ENCODE measurements at regions not wholly inside any gene's neighbourhood (a gene's known extent, or its start where the extent isn't known, plus 50 kb on each side); places are given as distances from the start of the nearest gene placed in this dataset.

DNA sequence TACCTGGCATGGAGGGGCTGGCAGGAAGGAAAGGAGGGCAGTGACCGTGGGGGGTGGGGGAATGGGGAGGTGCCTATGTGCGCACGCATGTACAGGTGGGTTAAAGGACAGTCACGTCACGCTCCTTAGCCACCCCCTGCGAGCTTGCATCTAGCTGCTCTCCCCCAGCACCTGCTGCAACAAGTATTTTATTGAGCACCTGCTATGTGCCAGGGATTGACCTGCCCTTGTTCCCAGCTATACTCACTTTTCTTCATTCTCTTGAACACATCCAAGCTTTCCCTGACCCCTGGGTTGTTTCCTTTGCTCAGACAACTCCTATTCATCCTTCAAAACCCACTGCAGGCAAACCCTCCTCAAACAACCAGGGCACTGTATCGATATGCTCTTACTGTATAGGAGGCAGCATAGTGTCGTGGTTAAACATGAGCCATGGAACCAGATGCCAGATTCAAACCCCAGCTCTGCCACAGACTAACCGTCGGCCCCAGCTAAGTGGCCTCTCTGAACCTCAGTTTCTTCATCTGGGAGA, 155.2 kb upstream of the CIBAR2 start:
- no peak overlapping the region for H3K4me3 Mint-ChIP-seq
- no peaks in the 10 kb centered on the region for H3K27me3 Mint-ChIP-seq
- H3K9me3 Mint-ChIP-seq: no peaks in the 10 kb centered on the region
- DNase-seq (no peak), ATAC-seq (no peak)
- peak overlapping the region in 1 of 10 donors; percentile 67 for H3K27ac Mint-ChIP-seq
- POLR2A ChIA-PET: no interaction called here
- H3K36me3 Mint-ChIP-seq: no peaks in the 10 kb centered on the region
- peaks cover 0 to under 1% (median under 1%) of the 10 kb centered on the region in 4 donors for H3K4me1 Mint-ChIP-seq

- Mint-ChIP-seq H3K27me3 (no peaks in the 10 kb centered on the region), H3K27ac (peak overlapping the region in 1 of 10 donors; percentile 28), H3K4me3 (no peak overlapping the region), H3K9me3 (no peaks in the 10 kb centered on the region), H3K4me1 (peaks cover 0 to 1% (median 0%) of the 10 kb centered on the region in 4 donors), H3K36me3 (no peaks in the 10 kb centered on the region)
- ATAC-seq: no peak
- POLR2A ChIA-PET: no interaction called here
- DNase-seq: no peak
Observed at GRCh38 chr16:85269165-85269564, 156.9 kb upstream of the CIBAR2 start.

DNA sequence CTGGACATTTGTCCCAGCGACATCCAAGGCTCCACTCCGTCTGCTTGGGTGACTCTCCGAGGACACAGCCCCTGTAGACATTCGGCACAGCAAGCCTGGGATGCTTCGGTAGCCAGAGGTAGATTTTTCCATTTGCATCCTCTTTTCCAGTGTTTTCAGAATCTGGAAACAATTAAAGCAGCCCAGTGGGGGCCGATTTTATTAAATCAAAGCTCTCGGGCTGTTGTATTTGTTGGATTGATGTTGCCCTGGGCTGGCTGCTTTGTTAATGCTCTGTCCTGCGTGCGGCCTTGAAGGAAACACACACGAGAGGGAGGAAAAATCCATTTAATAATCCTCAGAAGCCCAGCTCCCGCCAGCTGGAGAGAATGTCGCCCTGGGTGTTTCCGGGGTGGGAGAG, 158.1 kb upstream of the CIBAR2 start:
- Mint-ChIP-seq H3K36me3 (no peaks in the 10 kb centered on the region), H3K4me1 (peaks cover 0 to 1% (median 0%) of the 10 kb centered on the region in 4 donors), H3K27ac (peak overlapping the region in 1 of 10 donors; percentile 66), H3K9me3 (no peaks in the 10 kb centered on the region), H3K27me3 (no peaks in the 10 kb centered on the region), H3K4me3 (no peak overlapping the region)
- DNase-seq (no peak), ATAC-seq (no peak)
- POLR2A ChIA-PET: no interaction called here

DNA sequence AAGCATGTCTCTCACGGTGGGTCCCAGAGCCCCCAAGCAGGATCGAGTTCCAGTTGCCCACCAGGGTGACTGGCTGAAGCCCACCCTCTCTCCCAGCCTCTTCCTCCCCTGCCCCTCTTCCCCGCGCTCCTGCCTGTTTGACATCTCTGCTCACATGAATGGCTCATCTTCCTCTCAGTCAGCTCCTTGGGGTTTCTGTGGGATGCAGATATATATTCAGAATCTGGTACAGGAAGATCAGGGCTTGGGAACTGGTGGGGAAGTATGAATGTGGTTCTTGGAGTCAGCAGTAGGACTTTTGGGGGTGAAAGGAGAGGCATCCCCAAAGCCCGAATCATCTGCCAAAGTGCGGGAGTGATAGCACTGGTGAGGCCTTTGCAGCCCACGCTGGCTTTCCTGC, 158.9 kb upstream of the CIBAR2 start:
- H3K36me3 Mint-ChIP-seq: no peaks in the 10 kb centered on the region

GRCh38 chr16:85273293-85273692, 161.0 kb upstream of the CIBAR2 start:
- Mint-ChIP-seq H3K4me1 (peaks cover 0 to 1% (median 0%) of the 10 kb centered on the region in 4 donors), H3K9me3 (no peaks in the 10 kb centered on the region), H3K36me3 (no peaks in the 10 kb centered on the region), H3K27ac (no peak overlapping the region), H3K27me3 (no peaks in the 10 kb centered on the region), H3K4me3 (no peak overlapping the region)
- DNase-seq: no peak
- POLR2A ChIA-PET: no interaction called here
- ATAC-seq: no peak

More for the DNA sequence above, 158.9 kb upstream of the CIBAR2 start:
- peak overlapping the region in 1 of 10 donors; percentile 76 for H3K27ac Mint-ChIP-seq
- H3K4me3 Mint-ChIP-seq: no peak overlapping the region
- H3K9me3 Mint-ChIP-seq: no peaks in the 10 kb centered on the region
- ATAC-seq (no peak), DNase-seq (no peak)
- no peaks in the 10 kb centered on the region for H3K27me3 Mint-ChIP-seq
- H3K4me1 Mint-ChIP-seq: peaks cover 0 to 1% (median 0%) of the 10 kb centered on the region in 4 donors
- POLR2A ChIA-PET: no interaction called here

DNA sequence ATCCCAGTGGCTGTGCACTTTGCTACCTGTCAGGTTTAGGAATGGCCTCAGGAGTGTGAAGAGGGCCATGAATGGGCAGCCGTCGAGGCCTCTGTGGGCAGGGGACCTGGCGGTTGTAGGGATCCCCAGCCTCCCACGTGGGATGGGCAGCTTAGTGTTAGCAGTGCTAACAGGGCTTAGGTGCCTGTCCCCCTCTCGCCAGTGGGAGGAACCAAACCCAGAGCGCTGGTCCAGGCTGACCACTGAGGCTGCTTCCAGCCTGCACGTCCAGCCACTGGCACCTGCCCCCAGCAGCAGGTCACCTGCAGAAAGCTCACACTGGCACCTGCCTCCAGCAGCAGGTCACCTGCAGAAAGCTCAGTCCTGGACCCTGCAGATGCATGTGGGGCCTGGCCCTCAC, 162.2 kb upstream of the CIBAR2 start:
- no peaks in the 10 kb centered on the region for H3K27me3 Mint-ChIP-seq
- no peaks in the 10 kb centered on the region for H3K36me3 Mint-ChIP-seq
- POLR2A ChIA-PET: no interaction called here
- peaks cover 0 to 1% (median 0%) of the 10 kb centered on the region in 4 donors for H3K4me1 Mint-ChIP-seq
- DNase-seq (no peak), ATAC-seq (no peak)
- no peaks in the 10 kb centered on the region for H3K9me3 Mint-ChIP-seq
- H3K27ac Mint-ChIP-seq: no peak overlapping the region
- no peak overlapping the region for H3K4me3 Mint-ChIP-seq

GRCh38 chr16:85274924-85275323, 162.7 kb upstream of the CIBAR2 start:
- no peak for ATAC-seq
- Mint-ChIP-seq H3K27ac (no peak overlapping the region), H3K4me3 (no peak overlapping the region), H3K27me3 (no peaks in the 10 kb centered on the region), H3K9me3 (no peaks in the 10 kb centered on the region), H3K4me1 (peaks cover 0 to 1% (median 0%) of the 10 kb centered on the region in 4 donors), H3K36me3 (no peaks in the 10 kb centered on the region)
- POLR2A ChIA-PET: no interaction called here
- DNase-seq: no peak

DNA sequence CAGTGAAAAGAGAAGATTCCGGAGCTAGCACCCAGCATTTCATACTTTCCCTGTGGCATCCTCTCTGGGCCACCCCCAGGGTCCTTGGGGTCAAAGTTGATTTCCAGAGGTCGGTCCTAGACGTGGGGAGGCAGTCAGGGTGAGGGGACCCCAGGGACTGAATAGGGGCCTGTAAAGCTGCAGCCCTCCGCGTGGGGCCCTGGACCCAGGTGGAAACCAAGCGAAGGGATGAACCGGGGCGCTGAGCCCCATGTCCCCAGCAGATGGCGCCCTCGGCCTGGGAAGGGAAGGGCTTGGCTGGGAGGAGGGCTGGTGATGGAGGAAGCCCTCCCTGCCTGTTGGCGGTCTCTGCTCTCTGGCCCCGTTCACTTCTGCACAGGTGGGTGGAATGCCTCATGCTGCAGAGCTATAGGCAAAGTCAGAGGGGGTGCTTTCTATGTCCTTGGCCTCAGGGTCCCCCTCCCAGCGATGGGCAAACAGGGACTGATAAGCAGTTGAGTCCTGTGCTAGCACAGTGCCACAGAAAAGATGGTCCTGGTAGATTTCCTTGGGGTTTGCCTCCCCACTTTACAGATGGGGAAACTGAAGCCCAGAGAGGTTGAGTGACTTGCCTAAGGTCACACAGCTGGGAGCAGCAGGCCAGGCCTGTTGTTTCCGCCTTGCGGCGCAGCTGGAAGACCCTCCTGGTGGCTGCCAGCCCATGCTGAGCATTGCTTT, 163.4 kb upstream of the CIBAR2 start:
- Mint-ChIP-seq H3K36me3 (no peaks in the 10 kb centered on the region), H3K9me3 (no peaks in the 10 kb centered on the region), H3K27ac (no peak overlapping the region), H3K4me1 (peaks cover 0 to 1% (median 0%) of the 10 kb centered on the region in 4 donors), H3K4me3 (no peak overlapping the region), H3K27me3 (no peaks in the 10 kb centered on the region)
- ATAC-seq (peak; percentile 87 to 89), DNase-seq (peak; percentile 37 to 76 (median 66))
- POLR2A ChIA-PET: no interaction called here

DNA sequence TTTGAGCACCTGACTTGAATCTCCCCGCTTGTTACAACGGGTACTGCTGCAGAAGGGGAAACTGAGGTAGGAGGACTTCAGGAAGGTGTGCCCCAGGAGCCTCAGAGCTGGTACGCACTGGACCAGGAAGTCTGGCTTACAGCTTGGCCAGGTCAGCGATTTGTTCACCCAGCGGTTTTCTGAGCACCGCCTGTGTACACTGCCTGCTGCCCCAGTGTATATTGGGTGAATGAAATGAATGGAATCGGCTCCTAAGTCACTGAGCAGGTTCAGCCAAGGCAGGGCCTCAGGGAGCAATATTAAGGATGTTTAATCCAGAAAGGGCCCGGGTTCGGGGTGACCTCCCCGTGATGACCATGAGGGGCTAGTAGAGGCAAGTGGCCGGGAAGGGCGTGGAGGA, 164.0 kb upstream of the CIBAR2 start:
- Mint-ChIP-seq H3K4me1 (peaks cover 0 to 1% (median 0%) of the 10 kb centered on the region in 4 donors), H3K36me3 (no peaks in the 10 kb centered on the region), H3K4me3 (no peak overlapping the region), H3K9me3 (no peaks in the 10 kb centered on the region), H3K27me3 (no peaks in the 10 kb centered on the region), H3K27ac (no peak overlapping the region)
- POLR2A ChIA-PET: no interaction called here
- ATAC-seq (no peak), DNase-seq (no peak)

DNA sequence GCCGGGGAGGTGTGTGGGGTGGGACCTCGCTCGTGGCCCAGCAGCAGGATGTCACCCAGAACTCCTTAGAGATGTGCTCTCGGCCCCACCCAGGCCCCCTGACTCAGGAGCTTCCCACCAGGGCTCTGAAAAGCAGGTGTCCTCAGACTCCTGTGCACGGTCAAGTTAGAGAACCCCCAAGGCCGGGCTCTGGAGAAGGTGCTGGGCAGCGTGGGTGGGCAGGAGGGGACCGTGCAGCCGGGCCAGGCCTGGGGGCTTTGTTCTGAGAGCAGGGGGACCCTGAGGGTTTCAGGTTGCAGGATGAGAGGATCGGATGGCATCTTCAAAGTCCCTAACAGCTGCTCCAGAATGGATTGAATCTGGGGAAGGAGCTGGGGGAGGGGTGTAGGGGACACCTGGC, 164.4 kb upstream of the CIBAR2 start:
- Mint-ChIP-seq H3K27me3 (no peaks in the 10 kb centered on the region), H3K36me3 (no peaks in the 10 kb centered on the region), H3K4me3 (no peak overlapping the region), H3K4me1 (peaks cover 0 to 1% (median 0%) of the 10 kb centered on the region in 4 donors), H3K9me3 (no peaks in the 10 kb centered on the region), H3K27ac (no peak overlapping the region)
- POLR2A ChIA-PET: no interaction called here
- no peak for DNase-seq
- no peak for ATAC-seq

GRCh38 chr16:85278839-85279238, 166.6 kb upstream of the CIBAR2 start:
- Mint-ChIP-seq H3K4me1 (no peaks in the 10 kb centered on the region), H3K4me3 (no peak overlapping the region), H3K27me3 (no peaks in the 10 kb centered on the region), H3K27ac (no peak overlapping the region), H3K36me3 (no peaks in the 10 kb centered on the region), H3K9me3 (no peaks in the 10 kb centered on the region)
- ATAC-seq (no peak), DNase-seq (no peak)
- POLR2A ChIA-PET: interaction anchor here (0.5 kb wide), 1 partner anchor 69 kb away, joined by 3 read pairs; no protein-coding TSS in a partner anchor

DNA sequence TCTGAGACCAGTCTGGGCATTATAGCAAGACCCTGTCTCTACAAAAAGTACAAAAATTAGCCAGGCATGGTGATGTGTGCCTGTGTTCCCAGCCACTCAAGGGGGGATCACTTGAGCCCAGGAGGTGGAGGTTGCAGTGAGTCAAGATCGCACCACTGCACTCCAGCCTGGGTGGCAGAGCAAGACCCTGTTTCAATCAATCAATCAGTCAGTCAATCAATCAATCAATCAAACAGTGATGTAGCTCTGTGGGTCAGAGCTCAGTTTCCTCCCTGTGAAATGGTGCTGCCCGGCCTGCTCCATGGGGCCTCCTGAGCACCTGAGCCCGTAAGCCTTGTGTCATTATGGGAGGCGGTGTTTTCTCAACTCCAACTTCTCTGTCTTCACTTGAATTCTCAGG, 167.1 kb upstream of the CIBAR2 start:
- Mint-ChIP-seq H3K4me1 (no peaks in the 10 kb centered on the region), H3K4me3 (no peak overlapping the region), H3K36me3 (no peaks in the 10 kb centered on the region), H3K27ac (no peak overlapping the region), H3K9me3 (no peaks in the 10 kb centered on the region), H3K27me3 (no peaks in the 10 kb centered on the region)
- DNase-seq (no peak), ATAC-seq (no peak)
- POLR2A ChIA-PET: interaction anchor here (0.5 kb wide), 1 partner anchor 69 kb away, joined by 3 read pairs; no protein-coding TSS in a partner anchor

DNA sequence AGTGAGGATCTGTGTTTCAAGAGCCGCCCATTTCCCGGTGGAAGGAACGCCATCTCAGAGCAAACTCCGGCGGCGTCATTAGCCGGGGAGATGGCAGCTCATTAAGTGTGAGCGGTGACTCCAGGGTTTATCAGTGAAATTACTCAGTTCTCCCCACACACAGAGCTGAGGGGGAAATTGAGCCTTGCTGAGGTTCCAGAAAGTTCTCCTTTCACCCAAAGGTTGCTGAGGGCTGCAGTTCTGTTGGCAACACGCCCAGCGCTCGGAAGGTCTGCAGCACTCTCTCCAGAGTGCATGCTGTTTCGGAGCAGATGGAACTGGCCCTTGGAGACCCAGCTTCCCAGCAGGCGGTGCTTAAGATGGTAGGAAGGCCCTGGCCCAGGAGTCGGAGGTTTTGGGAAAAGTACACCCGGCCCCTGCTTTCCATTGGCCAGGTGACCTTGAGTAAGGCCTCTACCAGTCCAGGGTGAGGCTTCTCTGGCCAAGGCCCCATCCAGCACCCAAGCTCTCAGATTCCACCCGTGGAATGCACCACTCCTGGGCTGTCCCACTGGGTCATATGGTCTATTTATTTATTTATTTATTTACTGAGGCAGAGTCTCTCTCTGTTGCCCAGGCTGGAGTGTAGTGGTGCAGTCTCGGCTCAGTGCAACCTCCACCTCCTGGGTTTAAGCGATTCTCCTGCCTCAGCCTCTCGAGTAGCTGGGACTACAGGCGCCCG, 167.7 kb upstream of the CIBAR2 start:
- H3K9me3 Mint-ChIP-seq: no peaks in the 10 kb centered on the region
- H3K4me1 Mint-ChIP-seq: no peaks in the 10 kb centered on the region
- H3K27ac Mint-ChIP-seq: no peak overlapping the region
- POLR2A ChIA-PET: no interaction called here
- no peaks in the 10 kb centered on the region for H3K36me3 Mint-ChIP-seq
- no peak overlapping the region for H3K4me3 Mint-ChIP-seq
- DNase-seq (no peak), ATAC-seq (no peak)
- H3K27me3 Mint-ChIP-seq: no peaks in the 10 kb centered on the region
